SKM-1 treated with dmso at 0.1 percent for 144 hours (cell line): ENCODE measurements at regions not wholly inside any gene's neighbourhood (a gene's known extent, or its start where the extent isn't known, plus 50 kb on each side); places are given as distances from the start of the nearest gene placed in this dataset.

ENCODE experiments used
- DNase-seq: peaks from one replicate; lab custom pipeline; 2025; ENCODE audit not compliant: unreplicated experiment; lab: John Stamatoyannopoulos, UW

DNA sequence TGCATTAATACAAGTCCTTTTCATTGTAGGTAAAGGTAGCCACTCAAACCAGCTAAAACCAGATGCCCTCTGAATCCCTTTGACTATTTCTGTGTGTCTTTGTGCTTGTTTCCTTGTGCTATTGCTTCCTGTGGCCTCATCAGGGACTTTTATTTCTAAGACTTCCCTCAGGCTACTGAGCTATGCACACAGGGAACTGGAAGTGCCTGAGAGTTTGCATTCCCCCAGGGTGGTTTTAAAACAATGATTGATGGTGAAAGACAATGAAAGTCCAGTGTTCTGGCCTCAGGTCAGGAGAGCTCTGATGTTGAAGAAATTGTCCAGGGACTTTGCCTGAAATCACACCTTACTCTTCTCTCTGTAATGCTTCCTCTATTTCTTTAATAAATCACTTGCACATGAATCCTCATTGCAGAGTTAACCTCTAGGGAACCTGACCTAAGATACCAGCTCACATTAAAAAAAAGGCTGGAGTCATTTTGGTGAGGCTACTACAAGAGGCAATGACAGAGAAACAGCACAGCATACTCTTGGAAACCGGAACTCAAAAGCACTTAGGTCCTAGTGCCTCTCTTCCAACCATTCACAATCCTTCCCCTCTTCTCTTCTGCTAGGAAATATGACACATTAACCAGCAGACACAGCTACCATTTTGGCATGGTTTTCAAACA lies 158.1 kb upstream of the NREP start:
- no peak for DNase-seq

DNA sequence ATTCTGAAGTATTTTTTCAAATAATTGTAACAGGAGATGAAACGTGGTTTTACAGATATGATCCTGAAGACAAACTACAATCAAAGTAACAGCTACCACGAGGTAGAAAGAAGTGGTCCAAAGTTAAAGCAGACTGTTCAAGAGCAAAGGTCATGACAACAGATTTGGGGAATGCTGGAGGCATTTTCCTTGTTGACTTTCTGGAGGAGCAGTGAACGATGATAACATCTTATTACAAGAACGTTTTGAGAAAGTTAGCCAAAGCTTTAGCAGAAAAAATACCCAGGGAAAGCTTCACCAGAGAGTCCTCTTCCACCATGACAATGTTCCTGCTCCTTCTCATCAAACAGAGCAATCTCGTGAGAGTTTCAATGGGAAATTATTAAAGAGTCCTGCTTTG lies 145.4 kb upstream of the NREP start:
- DNase-seq: no peak

DNA sequence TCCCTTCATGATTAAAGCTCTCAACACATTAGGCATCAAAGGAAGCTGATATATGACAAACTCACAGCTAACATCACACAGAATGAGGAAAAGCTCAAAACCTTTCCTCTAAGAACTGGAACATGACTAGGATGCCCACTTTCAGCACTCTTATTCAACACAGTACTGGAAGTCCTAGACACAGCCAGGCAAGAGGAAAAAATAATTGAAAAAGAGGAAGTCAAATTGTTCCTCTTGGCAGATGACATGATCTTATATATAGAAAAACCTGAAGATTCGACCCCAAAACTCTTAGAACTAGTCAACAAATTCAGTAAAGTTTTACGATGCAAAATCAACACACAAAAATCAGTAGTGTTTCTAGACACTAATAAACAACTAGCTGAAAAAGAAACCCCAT lies 144.3 kb upstream of the NREP start:
- peak; percentile 2 for DNase-seq

DNA sequence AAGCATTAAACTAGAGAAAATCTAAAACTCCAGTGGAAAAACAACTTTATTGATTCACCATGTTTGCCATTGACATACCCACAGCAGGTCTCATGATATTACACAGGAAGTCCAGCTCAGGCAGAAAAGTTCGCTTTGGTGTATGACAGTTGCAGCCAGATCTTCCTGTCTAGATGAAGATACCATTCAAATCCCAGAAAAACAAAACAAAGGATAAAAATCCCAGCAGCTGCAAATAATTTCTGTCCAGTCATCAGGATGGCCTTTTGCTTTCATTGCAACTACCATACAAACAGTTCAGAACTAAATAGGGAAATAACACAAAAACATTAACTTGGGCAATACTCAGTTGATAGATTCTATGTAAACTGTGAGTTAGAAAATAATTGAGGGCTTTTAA lies 136.0 kb upstream of the NREP start:
- DNase-seq: no peak

DNA sequence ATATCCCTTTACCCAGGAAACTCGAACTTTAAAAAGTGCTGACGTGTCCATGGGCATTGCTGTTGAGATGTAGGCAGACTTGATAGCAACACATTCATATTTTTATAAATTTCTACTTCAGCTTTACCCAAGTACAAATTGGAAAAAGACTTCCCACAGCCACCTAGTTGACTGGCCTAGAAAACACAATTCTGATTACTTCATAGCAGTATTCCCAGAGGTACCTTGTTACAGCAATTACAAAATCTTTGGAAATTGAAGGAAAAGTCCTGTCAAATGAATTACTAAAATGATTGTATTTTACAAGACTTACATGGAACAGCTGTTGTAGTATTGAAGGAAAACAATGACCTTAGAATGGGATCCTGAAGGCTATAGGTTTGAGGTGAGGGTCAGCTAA lies 130.7 kb upstream of the NREP start:
- no peak for DNase-seq

DNA sequence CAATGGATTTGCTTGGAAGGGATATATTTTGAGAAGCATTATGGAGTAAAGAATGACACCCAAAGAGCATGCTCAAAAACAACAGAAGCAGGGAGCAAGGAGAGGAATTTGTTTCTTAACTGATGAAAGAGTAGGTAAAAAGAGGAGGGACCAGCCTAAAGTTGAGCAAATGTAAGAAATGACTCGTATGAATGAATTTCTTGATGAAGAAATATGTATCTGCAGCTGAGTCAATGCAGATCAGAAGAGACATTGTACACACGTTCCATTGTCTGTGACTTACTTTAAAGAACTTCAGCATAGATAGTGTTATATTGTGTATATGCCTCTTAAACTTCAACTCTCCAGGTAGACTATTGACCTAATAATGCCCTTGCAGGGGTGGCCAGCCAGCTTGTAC lies 112.7 kb upstream of the NREP start:
- DNase-seq: no peak

DNA sequence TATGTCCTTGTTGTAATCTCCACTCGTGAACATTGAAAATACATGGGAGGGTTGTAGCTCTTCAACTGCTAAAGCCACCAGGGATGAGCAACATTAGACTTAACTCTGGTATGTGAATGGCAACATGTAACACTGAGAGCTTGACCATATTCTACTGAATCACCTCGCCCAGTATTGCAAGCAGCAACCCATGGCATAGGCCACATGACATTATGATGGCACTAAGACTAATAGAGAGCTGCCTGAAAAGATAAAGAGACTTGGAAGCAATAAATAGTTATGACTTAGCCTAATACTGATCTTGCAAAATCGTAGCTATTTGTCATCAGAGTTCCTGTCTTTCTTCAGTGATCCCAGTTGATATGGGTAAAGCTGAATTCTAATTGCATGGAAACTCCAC lies 108.4 kb upstream of the NREP start:
- DNase-seq: no peak

DNA sequence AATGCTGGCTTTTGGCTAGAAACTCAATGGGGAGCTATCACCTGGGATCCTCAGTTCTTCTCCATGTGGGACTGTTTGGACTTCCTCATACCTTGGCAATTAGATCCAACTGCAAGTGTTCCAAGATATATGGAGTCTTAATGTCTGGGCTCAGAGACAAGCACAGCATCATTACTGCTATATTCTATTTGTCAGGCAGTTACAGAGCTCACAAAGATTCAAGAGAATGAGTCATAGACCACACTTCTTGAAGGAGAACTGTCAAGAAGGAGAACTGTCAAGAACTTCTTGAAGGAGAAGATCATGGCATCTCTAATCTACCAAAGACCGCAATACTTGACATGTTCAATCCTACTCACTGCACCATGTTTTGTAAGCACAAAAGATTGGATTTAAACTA lies 106.8 kb upstream of the NREP start:
- DNase-seq: no peak

DNA sequence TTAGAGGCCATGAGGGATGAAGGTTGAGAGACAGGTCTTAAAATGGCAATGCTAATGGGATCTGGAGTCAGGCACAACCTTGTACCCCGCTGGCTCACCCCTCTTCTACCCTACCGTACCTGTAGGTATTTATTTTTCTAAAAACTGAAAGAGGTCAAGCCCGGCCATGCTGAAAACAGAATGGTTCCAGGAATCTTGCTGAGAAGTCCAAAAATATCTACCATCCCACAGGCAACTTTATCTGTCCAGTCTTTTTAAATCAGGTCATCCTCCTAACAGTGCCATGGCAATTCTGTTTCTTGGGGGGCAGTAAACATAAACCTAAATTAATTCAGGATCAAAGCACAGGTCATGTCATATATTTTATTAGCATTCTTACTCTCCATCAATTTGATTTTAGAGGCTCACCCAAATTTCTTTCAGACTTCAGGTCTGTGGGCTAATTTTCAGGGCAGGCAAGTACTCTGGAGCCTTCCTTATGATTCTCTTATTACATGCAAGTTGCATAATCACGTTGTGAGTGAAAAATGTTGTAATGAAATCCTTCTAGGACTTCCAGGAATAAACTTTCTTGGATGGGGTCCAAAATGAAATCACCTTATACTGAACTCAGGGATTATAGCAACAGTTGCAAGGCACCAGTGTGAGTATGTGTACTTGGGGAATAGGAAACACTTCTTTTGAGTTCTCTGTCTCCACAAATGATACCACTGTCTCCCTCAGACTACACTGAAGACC lies 102.7 kb upstream of the NREP start:
- DNase-seq: no peak

DNA sequence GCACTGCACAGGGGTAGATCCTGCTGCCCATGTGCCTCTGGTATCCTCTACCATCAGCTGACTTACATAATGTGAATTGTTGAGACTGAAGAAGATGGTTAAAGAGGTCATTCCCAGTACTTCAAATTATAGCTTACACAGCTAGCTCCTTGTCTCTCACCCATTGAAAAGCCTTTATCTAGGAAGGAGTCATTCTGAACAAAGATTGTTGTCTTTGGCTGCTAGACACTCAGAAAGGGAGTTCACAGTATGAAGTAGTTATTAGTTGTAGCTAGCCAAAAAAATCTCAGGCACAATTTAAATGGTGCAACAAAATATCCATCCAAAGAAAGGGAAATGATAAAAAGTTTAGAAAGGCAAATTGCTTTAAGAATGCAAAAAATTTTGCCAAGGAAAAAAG lies 102.0 kb upstream of the NREP start:
- DNase-seq: no peak

DNA sequence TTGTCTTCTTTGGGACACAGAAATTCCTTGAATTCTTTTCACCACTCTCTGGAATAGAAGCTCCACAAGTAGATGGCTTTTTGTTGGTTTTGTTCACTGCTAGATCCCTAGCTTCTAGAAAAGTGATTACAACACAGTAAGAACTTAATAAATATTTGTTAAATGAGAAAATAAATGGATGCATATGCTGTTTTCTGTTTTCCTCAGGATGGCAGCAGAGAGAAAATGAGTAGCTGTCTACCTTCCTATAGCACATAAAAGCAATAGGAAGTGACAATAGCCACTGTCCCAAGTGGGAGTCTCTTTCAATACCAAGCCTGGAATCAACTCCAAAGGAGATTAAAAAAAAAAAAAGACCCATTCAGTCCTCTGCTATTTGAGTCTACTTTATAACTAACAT lies 100.6 kb upstream of the NREP start:
- DNase-seq: no peak

DNA sequence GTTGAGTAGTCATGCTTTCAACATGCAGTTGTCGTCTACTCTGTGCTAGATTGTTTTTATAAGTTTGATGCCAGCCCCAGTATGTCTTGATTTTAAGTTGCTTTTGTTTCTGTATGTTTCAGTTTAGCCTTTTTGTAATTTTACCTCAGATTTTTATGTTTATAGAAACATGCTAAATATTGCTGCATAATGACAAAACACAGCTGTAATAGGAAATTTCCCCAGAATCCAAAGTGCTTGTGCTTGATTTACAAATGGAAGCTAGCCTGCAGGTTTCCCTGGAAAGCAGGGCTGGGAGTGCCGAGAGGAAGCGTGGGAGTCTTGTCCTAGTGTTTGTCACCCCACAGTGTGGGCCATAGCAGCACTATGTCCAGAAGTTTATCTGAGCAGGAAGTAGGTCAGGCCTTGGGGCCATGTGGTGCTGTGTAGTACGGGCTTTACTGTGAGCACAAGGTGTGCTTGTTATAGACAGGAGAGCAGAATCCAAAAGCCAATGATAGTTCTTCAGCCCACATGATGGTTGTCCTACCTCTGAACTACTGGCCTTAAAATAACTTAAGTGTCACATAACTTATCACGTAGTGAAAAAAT lies 100.0 kb upstream of the NREP start:
- no peak for DNase-seq

DNA sequence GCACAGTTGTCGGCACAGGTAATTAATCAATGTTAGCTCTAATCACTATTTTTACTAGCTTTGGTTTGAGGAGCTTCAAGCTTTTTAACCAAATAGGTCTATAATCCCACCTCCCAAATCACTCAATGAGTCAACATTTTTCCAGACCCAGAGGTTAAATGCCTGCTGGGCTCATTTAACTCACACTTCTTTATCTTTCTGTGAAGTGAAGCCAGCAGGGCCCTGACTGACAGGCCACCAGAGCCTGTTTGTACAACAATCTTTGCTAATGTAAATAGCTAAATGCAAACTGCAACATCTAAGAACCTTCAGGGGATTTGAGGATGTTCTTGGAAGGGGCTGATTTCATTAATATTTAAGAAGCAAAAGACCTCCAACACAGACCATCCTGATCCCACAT lies 98.4 kb upstream of the NREP start:
- no peak for DNase-seq

DNA sequence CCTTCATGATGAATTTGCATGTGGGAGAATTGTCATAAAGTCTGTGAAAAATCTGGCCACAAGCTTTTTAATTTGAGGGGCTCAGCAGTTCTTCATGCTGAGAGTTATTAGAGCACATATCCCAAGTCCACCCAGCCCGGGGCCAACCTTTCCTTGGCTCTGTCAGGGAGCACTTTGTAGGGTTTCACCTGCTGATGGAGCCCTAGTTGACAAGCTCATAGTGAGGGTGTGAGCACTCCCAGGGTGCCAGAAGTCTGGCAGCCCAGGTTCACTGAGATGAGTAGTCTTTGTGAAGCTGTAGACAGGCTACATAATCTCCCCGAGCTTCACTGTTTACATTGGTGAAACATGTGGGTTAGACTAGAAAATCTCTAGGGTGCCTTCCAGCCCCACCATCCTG lies 97.2 kb upstream of the NREP start:
- no peak for DNase-seq

DNA sequence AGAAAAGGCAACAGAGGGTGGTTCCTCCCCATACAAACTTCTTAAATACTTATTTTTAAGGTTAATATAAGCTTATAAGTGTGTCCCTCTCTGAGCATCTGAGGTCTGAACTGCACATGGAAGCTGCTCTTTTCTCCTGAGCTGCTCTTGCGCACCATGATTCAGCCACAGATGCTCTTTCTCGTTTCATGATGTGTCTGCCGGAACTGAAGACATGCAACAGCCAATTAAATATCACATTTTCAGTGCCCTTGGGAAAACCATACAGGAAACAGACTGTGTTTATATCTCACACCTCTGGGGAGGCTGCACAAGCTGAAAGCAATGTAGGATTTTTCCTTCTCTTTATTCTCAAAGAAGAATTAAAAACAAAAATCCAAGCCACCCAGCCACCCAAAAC lies 96.8 kb upstream of the NREP start:
- DNase-seq: no peak

DNA sequence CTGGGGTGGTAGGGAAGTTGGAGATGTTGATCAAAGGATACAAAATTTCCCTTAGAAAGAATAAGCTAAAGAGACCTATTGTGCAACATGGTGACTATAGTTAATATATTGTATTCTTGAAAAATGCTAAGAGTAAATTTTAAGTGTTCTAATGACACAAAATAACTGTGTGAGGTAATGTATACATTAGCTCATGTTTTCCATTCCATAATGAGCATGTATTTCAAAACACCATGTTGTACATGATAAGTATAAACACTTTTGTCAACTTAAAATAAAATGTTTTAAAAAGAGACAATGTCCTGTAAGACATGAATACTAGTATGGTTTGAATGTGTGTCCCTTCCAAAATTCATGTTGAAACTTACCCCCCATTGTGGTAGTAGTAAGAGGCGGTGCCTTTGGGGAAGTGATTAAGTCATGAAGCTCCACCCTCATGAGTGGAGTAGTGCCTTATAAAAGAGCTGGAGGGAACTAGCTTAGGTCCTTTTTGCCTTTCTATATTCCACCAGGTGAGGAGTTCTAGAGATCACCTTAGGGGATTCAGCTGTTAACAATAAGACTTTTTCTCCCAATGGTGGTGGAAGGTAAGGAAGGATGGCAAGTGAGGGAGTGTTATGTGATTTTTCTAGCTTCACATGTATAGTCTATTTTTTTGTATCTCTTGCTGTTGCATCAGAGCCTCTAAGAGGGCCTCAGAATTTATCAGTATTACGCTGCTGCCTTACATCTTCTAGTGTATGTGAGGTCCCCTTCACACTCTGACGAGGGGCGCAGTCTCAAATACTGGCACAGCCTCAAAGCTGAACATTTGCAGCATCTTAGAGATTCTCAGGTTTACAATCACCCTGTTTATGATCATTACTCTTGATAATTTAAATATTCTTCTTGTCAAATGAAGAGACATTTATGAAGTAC lies 94.9 kb upstream of the NREP start:
- no peak for DNase-seq

DNA sequence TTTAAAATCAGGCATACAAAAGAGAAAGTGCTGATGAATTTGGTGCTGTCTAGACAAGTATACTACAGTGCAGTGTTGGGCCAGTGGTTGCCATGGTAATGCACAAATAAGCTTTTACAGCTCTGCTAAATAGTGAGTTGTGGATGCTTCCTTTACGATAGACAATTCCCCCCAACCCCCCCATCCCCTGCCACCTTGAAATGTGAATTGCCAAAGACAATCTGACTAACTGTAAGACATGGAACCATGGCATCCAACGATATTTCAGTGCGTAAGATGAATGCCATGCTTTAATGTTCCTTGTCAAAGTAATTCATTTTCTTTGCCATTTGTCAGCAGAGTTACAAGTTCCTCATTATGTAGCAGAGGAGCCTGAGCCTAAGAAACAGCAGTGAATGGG lies 91.5 kb upstream of the NREP start:
- DNase-seq: no peak

DNA sequence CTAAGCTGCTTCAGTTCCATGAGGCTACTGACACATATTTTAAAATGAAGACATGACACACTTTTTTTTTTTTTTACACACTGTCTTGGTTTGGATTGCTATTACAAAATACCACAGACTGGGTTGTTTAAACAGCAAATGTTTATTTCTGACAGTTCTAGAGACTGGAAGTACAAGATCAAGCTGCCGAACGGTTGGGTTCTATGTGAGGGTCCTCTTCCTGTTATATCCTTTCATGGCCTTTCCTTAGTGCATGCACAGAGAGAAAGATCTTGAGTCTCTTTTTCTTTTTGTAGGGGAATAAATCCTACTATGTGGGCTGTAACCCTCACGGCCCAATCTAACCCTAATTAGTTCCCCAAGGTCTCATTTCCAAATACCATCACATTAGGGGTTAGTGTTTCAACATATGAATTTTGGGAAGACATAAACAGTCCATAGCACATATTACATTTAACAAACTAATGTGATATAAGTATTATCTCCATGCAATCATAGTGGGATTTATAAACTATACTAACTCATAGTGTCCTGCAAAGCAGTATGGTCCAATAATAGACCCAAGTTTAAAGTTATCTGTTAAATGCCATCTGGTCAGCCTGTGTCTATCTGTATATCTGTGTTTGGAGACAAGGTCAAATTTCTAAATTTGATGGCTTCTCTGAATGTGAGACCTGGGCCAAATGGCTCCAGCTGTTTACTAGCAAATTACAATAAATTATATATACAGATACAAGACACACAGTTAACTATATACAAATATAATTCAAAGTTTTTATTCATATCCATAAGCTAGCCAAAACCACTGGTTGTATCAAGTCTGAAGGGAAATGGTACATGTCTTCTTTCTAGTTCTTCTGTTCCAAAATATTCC lies 90.3 kb upstream of the NREP start:
- DNase-seq: no peak

DNA sequence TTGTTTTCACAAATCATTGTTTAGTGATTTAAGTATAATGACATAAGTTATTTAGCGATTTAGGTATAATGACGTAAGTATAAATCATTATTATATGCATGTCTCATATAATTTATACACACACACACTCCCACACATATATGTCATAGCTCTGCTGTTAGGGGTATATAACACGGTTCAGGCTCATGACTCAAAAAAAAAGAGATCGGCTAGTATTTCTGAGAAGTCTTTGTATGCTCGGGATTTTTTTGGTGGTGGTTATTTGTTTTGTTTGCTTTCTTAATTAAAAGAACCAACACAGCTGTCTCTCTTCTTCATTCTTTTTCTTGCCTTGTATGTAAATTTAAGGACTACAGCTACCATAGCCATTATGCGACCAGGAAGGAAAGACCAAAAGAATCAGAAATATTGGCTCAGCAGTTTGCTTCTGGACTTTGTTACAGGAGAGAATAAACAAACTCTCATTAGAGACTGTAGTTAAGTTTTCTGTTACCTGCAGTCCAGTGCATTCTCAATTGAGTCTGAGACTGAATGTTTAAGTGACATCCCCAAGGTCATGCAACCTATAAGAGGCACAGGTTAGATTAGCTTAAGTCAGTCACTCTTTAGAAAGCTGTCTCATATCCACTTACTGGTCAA lies 83.2 kb upstream of the NREP start:
- DNase-seq: no peak

DNA sequence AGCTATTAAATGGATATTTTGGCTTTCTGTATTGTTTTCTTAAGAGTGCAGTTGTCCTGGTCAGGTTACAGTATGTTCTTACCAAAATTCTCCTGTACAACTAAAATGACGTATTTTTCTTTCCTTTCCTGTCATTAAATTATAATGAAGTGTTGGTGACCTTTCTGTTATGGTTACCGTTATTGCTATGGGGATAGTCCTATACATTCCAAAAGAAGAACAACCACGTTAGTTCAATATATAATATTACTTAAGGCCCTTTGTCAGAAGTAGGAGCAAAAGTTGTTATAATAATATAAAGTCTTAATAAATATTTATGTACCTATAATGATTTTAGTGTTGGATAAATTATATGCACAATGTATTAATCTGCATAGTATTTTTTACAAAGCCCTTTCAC lies 82.4 kb upstream of the NREP start:
- no peak for DNase-seq
